Ureter (tissue), 1 donor: ENCODE measurements at regions not wholly inside any gene's neighbourhood (a gene's known extent, or its start where the extent isn't known, plus 50 kb on each side); places are given as distances from the start of the nearest gene placed in this dataset.
"Not testable (repeated sequence)": the region's sequence is repeated elsewhere in the genome, so short reads cannot be mapped to it uniquely, and the experiment has no call there.

Source experiments
- DNase-seq: peaks from one replicate; pipeline ENCODE4 v3.0.0-alpha.2; 2020; ENCODE audit warnings: low spot score
- donor health status: DM: yes; HTN: yes; CAD: no.

DNA sequence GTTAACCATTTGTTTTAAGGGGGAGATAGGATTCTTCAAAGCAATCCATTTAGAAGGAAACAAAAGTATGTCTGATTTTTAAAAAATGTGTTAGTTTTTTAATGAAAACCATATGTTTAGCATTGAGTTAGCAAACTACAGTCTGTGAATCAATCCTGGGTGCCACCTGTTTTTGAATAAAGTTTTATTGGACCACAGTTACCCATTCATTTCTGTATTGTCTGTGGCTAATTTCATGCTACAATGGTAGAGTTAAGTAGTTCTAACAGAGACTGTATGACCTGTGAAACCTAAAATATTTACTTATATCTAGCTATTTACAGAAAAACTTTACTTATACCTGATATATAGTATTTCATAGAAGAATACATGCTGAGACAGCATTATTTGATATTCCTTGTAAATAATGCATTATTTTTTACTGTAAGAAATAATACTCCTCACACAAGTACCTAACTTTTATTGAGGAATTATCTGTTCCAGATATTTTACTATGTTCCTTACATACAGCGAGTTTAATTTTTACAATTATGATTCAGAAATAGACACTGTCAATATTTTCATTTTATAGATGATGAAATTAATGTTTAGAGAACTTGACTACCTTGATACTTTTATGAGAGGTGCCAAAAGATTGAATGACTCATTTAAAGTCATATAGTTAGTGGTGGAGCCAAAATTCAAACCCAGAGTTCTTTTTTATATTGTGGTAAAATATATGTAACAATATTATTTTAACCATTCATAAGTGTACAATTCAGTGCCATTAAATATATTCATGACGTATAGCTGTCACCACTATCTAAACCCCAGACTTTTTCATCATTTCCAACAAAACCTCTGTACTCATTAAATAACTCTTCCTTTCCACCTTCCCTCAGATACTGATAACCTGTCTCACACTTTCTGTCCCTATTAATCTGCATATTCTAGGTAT, 122.0 kb downstream of the GLUD2 start:
- DNase-seq: no peak

DNA sequence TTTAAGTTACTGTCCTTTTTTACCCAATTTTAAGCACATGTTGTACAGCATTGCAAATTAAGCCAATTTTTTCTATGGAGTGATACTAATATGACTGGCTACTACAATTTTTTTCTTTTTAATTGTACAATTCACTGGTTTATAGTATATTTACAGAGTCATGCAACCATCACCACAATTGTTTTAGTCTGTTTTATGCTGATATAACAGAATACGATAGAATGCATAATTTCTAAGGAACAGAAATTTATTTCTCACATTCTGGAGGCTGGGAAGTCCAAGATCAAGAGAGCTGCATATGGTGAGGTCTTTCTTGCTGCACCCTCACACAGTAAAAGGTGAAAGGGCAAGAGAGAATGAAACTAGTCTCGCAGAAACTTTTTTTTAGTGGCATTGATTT, 125.3 kb downstream of the GLUD2 start:
- no peak for DNase-seq

DNA sequence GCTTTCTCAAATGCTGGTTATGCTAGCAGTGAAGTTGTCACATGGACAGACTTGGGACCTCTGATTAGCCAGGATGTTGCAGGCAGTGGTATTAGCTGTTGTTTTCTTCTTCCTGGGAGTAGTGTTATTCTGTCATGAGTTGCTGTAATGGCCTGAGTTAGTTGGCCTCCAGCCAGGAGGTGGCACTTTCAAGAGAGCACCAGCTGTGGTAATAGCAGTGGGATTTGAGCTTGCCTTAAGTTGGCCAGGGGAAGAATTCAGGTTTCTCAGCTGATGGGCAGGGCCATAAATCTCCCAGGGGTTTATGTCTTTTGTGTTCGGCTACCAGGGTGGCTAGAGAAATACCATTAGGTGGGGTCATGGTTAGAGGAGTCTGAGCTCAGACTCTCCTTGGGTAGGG, 132.6 kb downstream of the GLUD2 start:
- no peak for DNase-seq

DNA sequence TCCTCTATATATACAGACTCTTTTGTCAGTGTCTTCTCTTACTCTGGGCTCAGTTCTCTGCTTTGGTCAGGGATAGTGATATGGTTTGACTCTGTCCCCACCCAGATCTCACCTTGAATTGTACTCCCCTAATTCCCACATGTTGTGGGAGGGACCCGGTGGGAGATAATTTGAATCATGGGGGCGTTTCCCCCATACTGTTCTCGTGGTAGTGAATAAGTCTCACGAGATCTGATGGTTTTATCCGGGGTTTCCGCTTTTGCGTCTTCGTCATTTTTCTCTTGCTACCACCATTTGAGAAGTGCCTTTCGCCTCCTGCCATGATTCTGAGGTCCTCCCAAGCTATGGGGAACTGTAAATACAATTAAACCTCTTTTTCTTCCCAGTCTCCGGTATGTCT, 144.4 kb downstream of the GLUD2 start:
- DNase-seq: no peak

DNA sequence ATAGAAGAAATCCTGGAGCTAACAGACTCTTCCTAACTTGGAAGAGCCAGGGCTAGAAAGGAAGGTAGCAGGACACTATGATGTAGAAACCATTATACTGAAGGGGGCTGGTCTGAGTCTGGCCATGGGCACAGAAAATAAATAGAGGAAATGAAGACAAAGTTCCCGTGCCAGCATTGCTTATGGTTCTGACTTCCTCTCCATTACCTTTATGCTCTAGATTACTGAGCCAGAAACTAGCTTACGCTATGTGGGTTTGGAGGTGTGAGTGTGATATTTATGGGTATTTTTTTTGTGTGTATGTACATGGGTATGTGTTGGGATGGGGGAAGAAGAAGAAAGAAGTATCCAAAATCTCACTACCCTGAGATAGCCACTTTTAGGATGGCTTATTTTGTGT, 148.3 kb downstream of the GLUD2 start:
- no peak for DNase-seq

DNA sequence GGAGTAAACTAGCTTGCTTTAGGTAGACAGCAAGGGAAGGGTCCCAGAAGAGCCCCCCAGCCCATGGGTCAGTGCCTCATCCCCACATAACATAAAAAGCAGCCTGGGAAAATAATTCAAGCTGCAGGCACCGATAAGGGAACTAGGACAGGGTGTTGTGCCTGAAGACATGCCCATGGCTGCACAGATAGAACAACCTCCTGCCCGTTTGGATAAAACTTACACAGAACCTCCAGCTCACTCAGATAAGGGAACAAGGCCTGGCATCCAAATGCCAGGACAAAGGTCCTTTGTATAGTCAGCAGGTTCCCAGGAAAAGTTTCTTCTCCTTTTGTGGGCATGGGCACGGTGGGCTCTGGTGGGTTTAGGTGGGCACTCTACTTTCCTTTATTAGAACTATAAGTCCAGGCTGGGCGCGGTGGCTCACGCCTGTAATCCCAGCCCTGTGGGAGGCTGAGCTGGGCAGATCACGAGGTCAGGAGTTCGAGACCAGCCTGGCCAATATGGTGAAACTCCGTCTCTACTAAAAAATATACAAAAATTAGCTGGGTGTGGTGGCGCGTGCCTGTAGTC, 149.5 kb downstream of the GLUD2 start:
- DNase-seq: not testable (repeated sequence)

DNA sequence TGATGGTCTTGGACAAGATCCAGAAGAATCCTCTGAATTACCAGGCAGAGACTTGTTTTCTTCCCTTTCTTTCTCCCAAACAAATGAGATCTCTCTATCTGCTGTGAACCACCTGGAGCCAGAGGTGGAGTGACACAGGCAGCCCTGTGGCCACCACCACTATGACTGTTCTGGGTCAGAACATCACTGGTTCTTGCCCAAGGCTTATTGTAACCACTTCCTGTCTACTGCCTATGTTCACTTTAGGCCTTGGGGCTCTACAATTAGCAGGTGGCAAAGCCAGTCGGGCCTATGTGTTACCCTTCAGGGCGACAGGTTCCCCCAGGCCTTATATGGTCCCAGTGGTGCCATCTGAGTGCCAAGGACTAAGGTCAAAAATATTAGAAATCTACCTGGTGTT, 161.2 kb downstream of the GLUD2 start:
- DNase-seq: no peak

DNA sequence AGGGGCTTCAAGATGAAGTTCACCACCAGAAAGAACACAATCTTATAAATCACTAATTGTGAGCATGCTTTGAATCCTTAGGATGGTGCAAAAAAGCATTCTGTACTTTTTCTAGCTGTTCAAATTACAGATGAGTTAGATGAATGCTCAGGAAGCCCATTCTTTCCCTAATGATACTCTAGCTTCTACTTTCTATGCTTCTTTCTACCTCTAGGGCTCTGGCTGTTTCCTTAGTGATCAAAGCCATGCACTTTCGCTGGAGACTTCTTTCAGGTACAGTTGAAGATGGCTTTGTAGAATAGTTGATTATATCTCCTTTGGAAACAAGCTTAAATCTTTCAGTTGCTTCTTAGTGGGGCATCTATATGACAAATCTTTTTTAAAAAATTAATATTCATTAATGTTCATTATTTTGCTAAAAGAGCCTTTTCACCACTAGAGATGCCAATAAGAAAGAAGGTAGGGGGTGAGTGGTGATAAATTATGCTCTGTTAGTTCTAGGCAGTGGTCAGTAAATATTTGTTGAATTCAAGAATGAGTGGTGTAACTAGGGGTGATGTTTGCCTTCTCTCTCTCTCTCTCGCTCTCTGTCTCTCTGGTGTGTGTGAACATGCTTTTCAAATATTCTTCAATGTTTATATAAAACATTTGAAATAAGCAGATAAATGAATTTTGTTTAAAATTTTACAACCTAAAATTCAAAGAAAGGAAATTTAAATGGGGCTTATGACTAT, 169.4 kb downstream of the GLUD2 start:
- no peak for DNase-seq

DNA sequence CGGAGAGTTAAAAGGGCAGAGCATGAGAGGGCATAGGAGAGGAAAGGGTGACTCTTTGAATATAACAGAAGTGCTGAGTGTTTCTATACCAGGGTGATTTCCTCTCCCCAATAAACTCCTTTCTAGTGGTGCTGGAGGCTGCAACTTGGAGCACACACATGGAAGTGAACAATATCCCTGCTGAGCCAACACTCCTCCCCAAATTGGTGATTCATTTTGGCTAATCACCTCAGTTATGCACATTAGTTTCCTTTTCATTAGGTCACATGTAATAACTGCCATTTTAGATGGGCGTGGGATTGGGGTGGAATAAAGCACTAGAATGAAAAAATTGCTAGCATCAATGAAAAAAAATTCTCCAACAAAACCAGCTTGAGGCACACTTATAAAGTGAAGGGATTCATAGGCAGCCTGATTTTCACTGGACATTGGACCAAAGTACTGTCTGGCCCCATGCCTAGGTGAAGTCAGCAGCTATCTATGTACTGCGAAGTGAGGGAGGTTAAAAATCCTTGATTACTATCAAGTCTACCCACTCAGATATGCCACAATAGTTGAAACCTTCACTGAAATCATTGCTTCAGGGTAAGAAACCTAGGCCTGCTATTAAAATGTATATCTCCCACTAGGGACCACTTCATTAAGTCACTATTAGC, 174.0 kb downstream of the GLUD2 start:
- no peak for DNase-seq

DNA sequence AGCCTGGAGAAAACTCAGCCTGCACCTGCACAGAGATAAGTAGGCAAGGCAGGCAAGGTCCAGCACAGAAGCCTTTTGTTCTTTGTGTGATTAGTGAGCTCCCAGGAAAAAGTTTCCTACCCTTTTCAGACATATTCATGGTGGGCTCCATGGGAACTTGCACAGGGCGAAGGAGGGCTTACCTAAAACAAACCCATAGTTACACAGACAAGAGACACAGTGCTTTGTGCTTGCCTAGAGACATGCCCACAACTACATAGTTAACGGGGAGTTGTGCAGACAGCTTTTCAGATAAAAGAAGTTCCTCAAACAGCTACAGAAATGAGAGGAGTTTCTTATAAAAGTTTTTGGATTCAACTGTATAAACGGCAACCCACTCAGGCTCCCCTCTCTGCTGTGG, 180.5 kb downstream of the GLUD2 start:
- no peak for DNase-seq

DNA sequence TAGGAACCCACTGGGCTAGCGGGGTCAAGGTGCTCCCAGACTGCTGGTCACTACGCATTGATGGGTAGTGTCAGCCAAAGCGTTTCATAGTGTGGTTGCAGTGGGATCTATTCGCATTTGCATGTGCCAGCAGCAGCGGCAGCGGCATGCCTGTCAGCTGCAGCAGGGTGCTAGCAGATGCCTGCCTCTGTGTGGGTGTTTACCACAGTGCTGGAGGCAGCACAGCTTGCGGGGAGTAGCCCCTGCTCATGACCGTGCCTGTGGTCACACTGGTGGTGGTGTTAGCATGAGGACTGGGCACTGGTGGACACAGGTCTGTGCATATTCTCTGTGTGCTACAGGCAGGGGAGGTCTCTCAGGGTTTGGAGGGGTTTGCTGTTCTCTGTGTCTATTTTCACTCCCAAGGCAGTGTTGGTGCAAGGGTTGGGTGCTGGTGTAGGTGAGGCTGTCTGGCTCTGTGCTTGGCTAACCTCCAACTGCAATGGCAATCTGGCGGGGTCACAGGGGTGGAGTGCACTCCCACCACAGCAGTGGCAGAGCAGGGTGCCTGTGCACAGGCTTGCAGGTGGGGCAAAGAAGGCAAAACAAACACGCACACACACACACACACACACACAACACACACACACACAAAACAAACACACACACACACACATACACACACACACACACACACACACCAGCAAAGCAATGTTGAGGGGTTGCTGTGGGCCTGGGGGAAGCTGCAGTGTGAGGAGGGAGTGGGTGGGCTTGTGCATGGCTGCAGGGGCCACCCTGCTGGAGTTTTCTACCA, 184.4 kb downstream of the GLUD2 start:
- no peak for DNase-seq

DNA sequence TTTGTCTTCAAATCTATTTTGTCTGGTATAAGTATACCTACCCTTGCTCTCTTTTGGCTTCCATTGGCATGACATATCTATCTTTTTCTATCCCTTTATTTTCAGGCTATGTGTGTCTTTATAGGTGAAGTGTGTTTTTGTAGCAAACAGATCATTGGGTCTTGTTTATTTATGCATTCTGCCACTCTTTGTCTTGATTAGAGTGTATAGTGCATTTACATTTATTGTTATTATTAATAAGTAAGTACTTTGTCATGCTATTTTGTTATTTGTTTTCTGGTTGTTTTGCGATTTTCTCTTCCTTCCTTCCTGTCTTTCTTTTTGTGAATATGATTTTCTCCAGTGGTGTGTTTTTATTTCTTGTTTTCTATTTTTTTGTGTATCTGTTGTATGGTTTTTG, 188.6 kb downstream of the GLUD2 start:
- DNase-seq: no peak

DNA sequence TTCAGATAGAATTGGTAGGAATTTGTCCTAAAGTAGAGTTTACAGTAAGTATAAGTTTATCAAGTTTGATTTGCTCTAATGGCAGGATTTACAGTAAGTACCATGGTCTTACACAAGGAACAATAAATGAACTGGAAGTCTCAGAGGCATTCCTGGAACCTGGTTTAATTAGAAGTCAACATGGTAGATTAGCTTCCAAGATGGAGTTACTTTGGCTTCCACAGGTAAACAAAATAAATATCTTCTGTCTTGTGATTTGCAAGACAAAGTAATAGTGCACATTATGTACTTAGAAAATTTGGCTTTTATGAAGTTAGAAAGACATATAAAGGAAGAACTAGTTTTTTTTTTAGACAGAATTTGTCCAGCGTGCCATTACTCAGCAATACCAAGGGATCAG, 190.7 kb downstream of the GLUD2 start:
- DNase-seq: no peak

DNA sequence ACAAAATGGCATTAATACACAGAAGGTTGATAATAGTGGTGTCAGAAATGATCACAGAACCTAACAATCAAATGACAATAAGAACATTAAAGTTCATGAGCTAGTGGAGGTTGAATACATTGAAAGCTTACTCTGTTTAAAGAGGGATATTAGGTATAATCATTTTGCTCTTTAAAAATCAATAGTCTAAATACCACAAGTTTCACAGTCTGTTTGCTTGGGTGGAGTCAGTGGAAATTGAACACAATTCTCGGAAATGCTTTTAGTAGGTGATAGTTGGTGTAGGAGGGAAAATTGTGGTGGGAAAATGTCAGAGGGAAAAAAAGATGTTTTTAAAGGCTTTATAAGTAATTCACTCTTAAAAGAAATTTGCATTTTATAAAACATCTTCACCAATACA, 197.1 kb downstream of the GLUD2 start:
- no peak for DNase-seq

DNA sequence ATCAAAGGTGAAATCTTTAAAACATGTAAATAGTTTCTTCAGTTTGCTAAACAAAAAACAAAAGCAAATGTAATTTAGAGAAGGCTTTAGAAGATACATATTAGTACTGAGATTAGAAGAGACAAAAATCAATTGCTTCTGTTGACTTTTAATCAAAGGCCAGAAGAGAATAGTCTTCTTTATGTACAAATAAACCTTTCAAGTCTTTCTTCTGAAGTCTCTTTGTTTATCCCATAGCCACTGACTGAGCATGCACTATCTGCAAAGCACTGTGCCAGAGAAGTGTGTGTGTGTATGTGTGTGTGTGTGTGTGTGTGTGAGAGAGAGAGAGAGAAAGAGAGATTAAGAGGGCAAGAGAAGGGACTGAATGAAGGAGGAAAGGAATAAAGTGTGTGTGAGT, 198.4 kb downstream of the GLUD2 start:
- DNase-seq: no peak

DNA sequence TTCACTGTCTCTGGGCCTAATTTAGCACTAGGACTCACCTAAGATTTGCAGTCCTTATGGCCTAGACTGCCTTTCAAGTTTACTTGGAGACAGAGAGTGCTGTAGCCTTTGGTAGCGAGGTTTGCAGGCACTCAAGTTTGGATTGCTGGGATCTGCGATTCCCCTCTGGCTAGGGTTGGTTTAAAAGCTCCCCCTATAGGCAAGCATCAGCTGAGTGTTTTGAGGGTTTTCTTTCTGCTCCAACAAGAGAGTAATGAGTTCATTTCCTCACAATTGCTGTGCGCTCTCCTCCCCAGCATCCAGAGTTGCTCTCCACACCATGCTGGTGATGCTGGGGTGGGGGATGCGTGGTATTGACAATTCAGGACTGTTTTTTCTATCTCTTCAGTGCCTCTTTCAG, 206.9 kb downstream of the GLUD2 start:
- no peak for DNase-seq

DNA sequence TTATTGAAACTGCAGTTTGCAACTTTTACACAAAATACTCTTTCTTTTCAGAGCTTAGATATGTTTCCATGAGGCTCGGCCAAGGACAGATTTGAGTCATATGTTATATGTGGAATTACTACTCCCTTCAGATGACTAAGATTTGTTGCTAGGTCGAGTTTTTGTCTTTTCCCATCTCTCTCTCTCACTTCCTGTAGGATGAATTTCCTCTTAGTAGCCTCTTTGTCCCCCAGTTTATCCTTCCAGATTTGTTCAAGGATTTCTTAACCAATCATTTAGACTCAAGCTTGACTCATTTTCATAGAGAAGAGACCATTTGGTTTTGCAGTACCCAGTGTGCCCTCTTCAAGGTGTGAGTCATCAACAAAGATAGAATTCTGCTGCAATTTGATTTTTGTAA, 209.2 kb downstream of the GLUD2 start:
- DNase-seq: no peak

DNA sequence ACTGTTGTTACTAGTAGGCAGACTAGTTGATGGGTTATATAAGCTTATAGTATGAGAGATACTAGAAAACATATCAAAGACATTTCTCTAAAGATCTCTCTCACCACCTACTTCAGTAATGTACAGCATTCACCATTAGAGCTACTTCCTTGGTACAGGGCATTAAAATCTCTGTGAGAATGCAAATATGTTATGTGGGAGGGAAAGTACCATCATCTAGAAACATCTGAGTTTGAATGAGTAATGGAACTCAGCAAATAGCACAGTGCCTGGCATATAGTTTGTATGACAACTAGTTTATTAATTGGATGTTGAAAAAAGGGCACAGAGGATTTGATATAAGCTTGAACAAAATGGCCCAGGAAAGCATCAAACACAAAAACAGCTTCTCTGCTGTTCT, 211.1 kb downstream of the GLUD2 start:
- DNase-seq: no peak

DNA sequence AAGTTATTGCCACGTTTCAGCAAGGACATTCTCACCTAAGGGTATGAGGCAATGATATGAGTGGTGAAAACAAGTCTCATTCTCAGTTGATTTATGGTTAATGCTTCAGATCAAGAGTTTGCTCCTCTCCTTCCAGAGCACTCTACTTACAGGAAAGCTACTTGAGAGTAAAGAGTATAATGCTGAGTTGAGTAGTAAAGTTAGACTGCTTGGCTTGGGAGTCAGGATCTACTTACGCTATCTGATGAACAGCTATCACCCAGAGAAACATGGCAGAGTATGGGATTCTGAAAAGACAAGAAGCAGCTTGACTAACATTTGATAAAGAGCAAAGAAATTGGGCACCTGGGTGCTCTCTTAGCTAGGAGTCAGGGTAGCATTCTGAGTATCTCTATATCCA, 211.8 kb downstream of the GLUD2 start:
- DNase-seq: no peak

DNA sequence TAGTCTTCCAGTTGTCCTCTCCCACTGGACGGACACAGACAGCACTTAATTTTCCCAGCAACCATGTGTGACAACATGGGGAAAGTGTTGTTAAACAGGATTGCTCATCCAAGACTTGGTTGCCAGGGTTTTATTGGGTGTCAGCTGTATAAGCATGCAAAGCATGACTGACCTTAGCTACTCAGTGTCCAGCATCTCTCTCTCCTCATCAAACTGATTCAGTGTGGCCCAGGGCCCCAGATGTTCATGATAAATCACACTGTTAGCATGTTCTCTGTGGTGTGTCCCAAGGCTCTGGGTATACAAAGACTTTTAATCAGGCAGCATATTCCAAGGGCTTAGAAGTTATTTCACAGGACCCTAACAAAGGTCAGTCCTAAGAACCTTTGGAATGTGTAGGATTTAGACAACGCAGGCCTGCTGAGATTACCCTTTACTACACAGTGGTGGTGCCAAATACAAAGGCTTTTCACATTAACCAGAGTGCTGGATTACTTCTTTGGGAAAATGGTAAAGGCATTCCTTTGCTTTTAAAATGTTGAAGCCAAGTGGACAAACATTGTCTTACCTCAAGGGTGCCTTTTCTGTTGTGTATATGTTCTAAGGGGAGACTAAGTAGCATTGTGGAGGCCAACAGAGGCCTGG, 213.3 kb downstream of the GLUD2 start:
- DNase-seq: no peak

DNA sequence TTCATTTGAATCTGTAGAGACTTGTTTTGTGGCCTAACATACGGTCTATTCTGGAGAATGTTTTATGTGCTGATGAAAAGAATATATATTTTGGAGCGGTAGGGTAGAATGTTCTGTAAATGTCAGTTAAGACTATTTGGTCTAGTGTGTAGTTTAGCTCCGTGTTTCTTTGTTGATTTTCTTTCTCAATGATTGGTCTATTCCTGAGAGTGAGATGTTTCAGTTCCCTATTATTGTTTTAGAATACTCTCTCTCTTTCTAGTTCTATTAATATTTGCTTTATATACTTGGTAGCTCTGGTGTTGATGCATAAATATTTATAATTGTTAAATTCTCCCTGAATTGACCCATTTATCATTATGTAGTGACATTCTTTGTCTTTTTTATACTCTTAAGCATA, 236.5 kb downstream of the GLUD2 start:
- DNase-seq: no peak
